ENCODE measurements at regions not wholly inside any gene's neighbourhood (a gene's known extent, or its start where the extent isn't known, plus 50 kb on each side); places are given as distances from the start of the nearest gene placed in this dataset.

GRCh38 chr1:102084771-102085535 lies 88.2 kb upstream of the OLFM3 start:
- no peak overlapping the region for H3K4me3 Mint-ChIP-seq

DNA sequence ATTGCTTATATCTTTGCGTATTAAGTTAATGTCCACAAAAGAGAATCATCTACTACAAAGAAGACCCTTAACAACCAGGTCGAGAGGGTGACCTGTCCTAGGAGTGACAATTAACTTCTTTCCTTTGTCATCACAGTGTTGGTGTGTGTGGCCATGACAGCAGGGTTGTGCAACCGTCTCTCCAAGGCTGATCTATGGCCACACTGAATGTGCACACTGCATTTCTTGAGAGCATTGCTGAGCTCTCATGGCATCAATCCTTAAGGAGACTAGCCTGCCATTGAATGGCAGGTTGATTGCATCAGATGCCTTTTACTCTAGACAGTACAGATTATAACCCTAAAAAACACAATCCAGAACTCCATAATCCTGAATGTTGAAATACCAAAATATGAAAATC lies 86.5 kb upstream of the OLFM3 start:
- no peak overlapping the region for H3K4me3 Mint-ChIP-seq
- no peaks in the 10 kb centered on the region for H3K36me3 Mint-ChIP-seq (ENCODE audit: low read depth)
- peaks cover 8% of the 10 kb centered on the region for H3K4me1 Mint-ChIP-seq
- TF ChIP-seq, protein P1, sequence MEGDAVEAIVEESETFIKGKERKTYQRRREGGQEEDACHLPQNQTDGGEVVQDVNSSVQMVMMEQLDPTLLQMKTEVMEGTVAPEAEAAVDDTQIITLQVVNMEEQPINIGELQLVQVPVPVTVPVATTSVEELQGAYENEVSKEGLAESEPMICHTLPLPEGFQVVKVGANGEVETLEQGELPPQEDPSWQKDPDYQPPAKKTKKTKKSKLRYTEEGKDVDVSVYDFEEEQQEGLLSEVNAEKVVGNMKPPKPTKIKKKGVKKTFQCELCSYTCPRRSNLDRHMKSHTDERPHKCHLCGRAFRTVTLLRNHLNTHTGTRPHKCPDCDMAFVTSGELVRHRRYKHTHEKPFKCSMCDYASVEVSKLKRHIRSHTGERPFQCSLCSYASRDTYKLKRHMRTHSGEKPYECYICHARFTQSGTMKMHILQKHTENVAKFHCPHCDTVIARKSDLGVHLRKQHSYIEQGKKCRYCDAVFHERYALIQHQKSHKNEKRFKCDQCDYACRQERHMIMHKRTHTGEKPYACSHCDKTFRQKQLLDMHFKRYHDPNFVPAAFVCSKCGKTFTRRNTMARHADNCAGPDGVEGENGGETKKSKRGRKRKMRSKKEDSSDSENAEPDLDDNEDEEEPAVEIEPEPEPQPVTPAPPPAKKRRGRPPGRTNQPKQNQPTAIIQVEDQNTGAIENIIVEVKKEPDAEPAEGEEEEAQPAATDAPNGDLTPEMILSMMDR (IDR thresholded peaks at IDR 0.05): no peak
- H3K27me3 Mint-ChIP-seq (ENCODE audit: low read depth, poor library complexity): no peaks in the 10 kb centered on the region
- no peak for DNase-seq
- H3K9me3 Mint-ChIP-seq: peaks cover 16% of the 10 kb centered on the region
- no peak overlapping the region for H3K27ac Mint-ChIP-seq

More at GRCh38 chr1:102084771-102085535, 88.2 kb upstream of the OLFM3 start:
- TF ChIP-seq, protein P1 (IDR thresholded peaks at IDR 0.05): no peak
- no peaks in the 10 kb centered on the region for H3K27me3 Mint-ChIP-seq (ENCODE audit: low read depth, poor library complexity)
- H3K27ac Mint-ChIP-seq: no peak overlapping the region
- DNase-seq: no peak
- H3K9me3 Mint-ChIP-seq: peaks cover 16% of the 10 kb centered on the region
- H3K4me1 Mint-ChIP-seq: peaks cover 8% of the 10 kb centered on the region
- no peaks in the 10 kb centered on the region for H3K36me3 Mint-ChIP-seq (ENCODE audit: low read depth)

GRCh38 chr1:102074874-102075273 lies 78.1 kb upstream of the OLFM3 start:
- Mint-ChIP-seq H3K27ac (no peak overlapping the region), H3K4me1 (no peaks in the 10 kb centered on the region), H3K9me3 (no peaks in the 10 kb centered on the region), H3K4me3 (no peak overlapping the region), H3K27me3 (ENCODE audit: low read depth, poor library complexity) (peaks cover 4% of the 10 kb centered on the region), H3K36me3 (ENCODE audit: low read depth) (no peaks in the 10 kb centered on the region)
- TF ChIP-seq, protein P1 (IDR thresholded peaks at IDR 0.05): no peak
- DNase-seq: no peak

- Mint-ChIP-seq H3K27ac (no peak overlapping the region), H3K9me3 (no peaks in the 10 kb centered on the region), H3K4me1 (no peaks in the 10 kb centered on the region), H3K27me3 (ENCODE audit: low read depth, poor library complexity) (peaks cover 4% of the 10 kb centered on the region), H3K36me3 (ENCODE audit: low read depth) (no peaks in the 10 kb centered on the region), H3K4me3 (no peak overlapping the region)
- TF ChIP-seq, protein P1 (IDR thresholded peaks at IDR 0.05): no peak
- no peak for DNase-seq
These were observed 74.7 kb upstream of the OLFM3 start for GRCh38 chr1:102071451-102071850.

DNA sequence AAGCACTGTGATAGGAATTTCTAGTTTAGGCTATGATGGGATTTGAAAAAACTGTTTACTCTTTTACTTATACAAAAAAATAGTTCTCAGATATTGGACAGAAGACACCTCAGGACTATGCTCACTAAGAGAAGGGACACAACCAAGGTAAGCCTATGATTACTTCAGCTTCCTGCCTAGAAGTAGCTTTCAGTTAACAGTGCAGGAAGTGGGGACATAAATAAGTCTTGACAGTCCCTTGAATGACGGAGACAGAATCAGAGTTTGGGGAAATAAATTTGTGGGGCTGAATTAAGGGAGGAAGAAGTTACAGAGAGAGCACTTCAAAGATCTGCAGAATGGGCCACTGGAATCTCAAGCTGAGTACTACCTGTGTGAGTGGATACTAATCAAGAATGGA lies 53.8 kb upstream of the OLFM3 start:
- no peaks in the 10 kb centered on the region for H3K9me3 Mint-ChIP-seq
- H3K36me3 Mint-ChIP-seq (ENCODE audit: low read depth): no peaks in the 10 kb centered on the region
- no peaks in the 10 kb centered on the region for H3K4me1 Mint-ChIP-seq
- TF ChIP-seq, protein P1 (IDR thresholded peaks at IDR 0.05): no peak
- H3K4me3 Mint-ChIP-seq: no peak overlapping the region
- H3K27me3 Mint-ChIP-seq (ENCODE audit: low read depth, poor library complexity): no peaks in the 10 kb centered on the region
- H3K27ac Mint-ChIP-seq: no peak overlapping the region
- no peak for DNase-seq

DNA sequence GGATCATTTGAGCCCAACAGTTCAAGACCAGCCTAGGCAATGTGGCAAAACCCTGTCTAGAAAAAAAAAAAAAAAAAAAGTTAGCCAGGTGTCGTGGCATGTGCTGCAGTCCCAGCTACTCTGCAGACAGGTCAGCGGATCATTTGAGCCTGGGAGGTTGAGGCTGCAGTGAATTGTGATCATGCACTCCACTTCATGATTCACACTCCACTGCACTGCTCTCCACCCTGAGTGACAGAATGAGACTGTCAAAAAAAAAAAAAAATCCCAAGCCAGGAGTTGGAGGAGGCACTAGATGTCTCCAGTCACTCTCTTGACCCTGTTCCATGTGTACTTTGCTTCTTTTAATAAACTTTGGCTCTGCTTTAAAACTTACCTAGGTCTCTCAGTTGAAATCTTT lies 51.0 kb upstream of the OLFM3 start:
- no peak for DNase-seq
- Mint-ChIP-seq H3K27me3 (ENCODE audit: low read depth, poor library complexity) (no peaks in the 10 kb centered on the region), H3K36me3 (ENCODE audit: low read depth) (no peaks in the 10 kb centered on the region), H3K4me1 (no peaks in the 10 kb centered on the region), H3K9me3 (no peaks in the 10 kb centered on the region), H3K27ac (no peak overlapping the region), H3K4me3 (no peak overlapping the region)
- TF ChIP-seq, protein P1 (IDR thresholded peaks at IDR 0.05): no peak

Measured in nephron progenitor cell (in vitro differentiated cells).